ENCODE measurements at regions not wholly inside any gene's neighbourhood (a gene's known extent, or its start where the extent isn't known, plus 50 kb on each side); places are given as distances from the start of the nearest gene placed in this dataset.

GRCh38 chr6:93081901-93082300, 337.5 kb downstream of the EPHA7 start:
- H3K9me3 ChIP-seq, result no peaks in the 10 kb centered on the region
- no peaks in the 10 kb centered on the region for H3K36me3 ChIP-seq
- intact Hi-C loops (cut with DNase I), result no loop called here
- TF ChIP-seq, protein P1, sequence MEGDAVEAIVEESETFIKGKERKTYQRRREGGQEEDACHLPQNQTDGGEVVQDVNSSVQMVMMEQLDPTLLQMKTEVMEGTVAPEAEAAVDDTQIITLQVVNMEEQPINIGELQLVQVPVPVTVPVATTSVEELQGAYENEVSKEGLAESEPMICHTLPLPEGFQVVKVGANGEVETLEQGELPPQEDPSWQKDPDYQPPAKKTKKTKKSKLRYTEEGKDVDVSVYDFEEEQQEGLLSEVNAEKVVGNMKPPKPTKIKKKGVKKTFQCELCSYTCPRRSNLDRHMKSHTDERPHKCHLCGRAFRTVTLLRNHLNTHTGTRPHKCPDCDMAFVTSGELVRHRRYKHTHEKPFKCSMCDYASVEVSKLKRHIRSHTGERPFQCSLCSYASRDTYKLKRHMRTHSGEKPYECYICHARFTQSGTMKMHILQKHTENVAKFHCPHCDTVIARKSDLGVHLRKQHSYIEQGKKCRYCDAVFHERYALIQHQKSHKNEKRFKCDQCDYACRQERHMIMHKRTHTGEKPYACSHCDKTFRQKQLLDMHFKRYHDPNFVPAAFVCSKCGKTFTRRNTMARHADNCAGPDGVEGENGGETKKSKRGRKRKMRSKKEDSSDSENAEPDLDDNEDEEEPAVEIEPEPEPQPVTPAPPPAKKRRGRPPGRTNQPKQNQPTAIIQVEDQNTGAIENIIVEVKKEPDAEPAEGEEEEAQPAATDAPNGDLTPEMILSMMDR (IDR thresholded peaks at IDR 0.05), result no peak
- DNase-seq (ENCODE audit: low spot score in 2 of 2), result no peak
- H3K4me1 ChIP-seq, result no peaks in the 10 kb centered on the region
- no peaks in the 10 kb centered on the region for H3K27me3 ChIP-seq
- no peak overlapping the region for H3K27ac ChIP-seq
- no peak overlapping the region for H3K4me3 ChIP-seq

- H3K36me3 ChIP-seq, result no peaks in the 10 kb centered on the region
- H3K4me3 ChIP-seq, result no peak overlapping the region
- TF ChIP-seq, protein P1 (IDR thresholded peaks at IDR 0.05), result no peak
- intact Hi-C loops (cut with DNase I), result no loop called here
- no peak overlapping the region for H3K27ac ChIP-seq
- no peaks in the 10 kb centered on the region for H3K27me3 ChIP-seq
- H3K9me3 ChIP-seq, result no peaks in the 10 kb centered on the region
- no peak for DNase-seq (ENCODE audit: low spot score in 2 of 2)
- H3K4me1 ChIP-seq, result no peaks in the 10 kb centered on the region
Observed at GRCh38 chr6:93079061-93079460, 340.3 kb downstream of the EPHA7 start.

- H3K27ac ChIP-seq, result no peak overlapping the region
- intact Hi-C loops (cut with DNase I), result no loop called here
- no peaks in the 10 kb centered on the region for H3K36me3 ChIP-seq
- H3K4me3 ChIP-seq, result no peak overlapping the region
- no peaks in the 10 kb centered on the region for H3K9me3 ChIP-seq
- no peaks in the 10 kb centered on the region for H3K4me1 ChIP-seq
- TF ChIP-seq, protein P1 (IDR thresholded peaks at IDR 0.05), result no peak
- DNase-seq (ENCODE audit: low spot score in 2 of 2), result no peak
- H3K27me3 ChIP-seq, result no peaks in the 10 kb centered on the region
Observed at GRCh38 chr6:93073811-93074210, 345.5 kb downstream of the EPHA7 start.

GRCh38 chr6:93069856-93070255, 349.5 kb downstream of the EPHA7 start:
- TF ChIP-seq, protein P1 (IDR thresholded peaks at IDR 0.05), result no peak
- Histone ChIP-seq H3K36me3 (no peaks in the 10 kb centered on the region), H3K27ac (no peak overlapping the region), H3K4me3 (no peak overlapping the region), H3K4me1 (no peaks in the 10 kb centered on the region), H3K9me3 (no peaks in the 10 kb centered on the region), H3K27me3 (no peaks in the 10 kb centered on the region)
- no peak for DNase-seq (ENCODE audit: low spot score in 2 of 2)
- intact Hi-C loops (cut with DNase I), result no loop called here

GRCh38 chr6:93059911-93060310, 359.4 kb downstream of the EPHA7 start:
- Histone ChIP-seq H3K4me3 (no peak overlapping the region), H3K27me3 (no peaks in the 10 kb centered on the region), H3K36me3 (no peaks in the 10 kb centered on the region), H3K9me3 (no peaks in the 10 kb centered on the region), H3K4me1 (no peaks in the 10 kb centered on the region), H3K27ac (no peak overlapping the region)
- intact Hi-C loops (cut with DNase I), result no loop called here
- DNase-seq (ENCODE audit: low spot score in 2 of 2), result no peak
- TF ChIP-seq, protein P1 (IDR thresholded peaks at IDR 0.05), result no peak

DNA sequence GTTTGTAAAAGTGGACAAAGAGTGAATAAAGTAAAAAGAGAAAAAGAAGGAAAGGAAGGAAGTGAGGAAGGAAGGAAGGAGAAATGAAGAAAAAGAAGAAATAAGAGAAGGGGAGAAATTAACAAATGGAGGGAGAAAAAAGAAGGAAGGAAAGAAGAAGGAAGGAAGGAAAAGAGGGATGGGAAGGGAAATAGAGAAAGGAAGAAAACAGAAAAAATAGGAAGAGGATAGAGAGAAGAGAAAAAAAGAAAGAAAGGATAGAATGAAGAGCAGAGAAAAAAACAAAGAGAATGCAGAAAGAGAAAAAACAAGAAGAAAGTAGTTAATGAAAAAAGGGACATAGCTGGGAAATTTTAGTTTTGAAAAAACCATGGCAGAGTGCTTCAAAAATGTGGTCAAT, 361.8 kb downstream of the EPHA7 start:
- intact Hi-C loops (cut with DNase I), result no loop called here
- Histone ChIP-seq H3K27me3 (no peaks in the 10 kb centered on the region), H3K4me3 (no peak overlapping the region), H3K9me3 (no peaks in the 10 kb centered on the region), H3K27ac (no peak overlapping the region), H3K36me3 (no peaks in the 10 kb centered on the region), H3K4me1 (no peaks in the 10 kb centered on the region)
- DNase-seq (ENCODE audit: low spot score in 2 of 2), result no peak
- TF ChIP-seq, protein P1 (IDR thresholded peaks at IDR 0.05), result no peak
